ENCODE measurements at regions not wholly inside any gene's neighbourhood (a gene's known extent, or its start where the extent isn't known, plus 50 kb on each side); places are given as distances from the start of the nearest gene placed in this dataset.

DNA sequence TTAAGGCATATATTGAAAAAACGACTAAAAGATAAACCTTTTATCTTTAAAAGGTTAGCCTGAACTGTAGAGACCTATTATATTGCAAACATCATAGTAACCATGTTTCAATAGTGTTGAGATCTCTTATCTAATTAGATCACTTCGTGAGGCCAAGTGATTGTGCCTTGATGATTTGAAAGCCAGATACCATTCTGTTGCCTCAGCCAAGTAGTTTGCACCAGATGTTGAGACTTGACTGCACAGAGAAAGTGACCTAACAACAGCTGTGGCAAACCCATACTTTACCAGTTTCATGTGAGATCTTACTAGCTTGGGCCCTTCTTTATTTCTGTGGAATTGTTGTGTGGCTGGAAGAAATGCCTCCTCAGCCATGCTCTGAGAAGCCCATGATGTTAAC, 717.3 kb downstream of the KCNJ2 start:
- TF ChIP-seq, protein P1, sequence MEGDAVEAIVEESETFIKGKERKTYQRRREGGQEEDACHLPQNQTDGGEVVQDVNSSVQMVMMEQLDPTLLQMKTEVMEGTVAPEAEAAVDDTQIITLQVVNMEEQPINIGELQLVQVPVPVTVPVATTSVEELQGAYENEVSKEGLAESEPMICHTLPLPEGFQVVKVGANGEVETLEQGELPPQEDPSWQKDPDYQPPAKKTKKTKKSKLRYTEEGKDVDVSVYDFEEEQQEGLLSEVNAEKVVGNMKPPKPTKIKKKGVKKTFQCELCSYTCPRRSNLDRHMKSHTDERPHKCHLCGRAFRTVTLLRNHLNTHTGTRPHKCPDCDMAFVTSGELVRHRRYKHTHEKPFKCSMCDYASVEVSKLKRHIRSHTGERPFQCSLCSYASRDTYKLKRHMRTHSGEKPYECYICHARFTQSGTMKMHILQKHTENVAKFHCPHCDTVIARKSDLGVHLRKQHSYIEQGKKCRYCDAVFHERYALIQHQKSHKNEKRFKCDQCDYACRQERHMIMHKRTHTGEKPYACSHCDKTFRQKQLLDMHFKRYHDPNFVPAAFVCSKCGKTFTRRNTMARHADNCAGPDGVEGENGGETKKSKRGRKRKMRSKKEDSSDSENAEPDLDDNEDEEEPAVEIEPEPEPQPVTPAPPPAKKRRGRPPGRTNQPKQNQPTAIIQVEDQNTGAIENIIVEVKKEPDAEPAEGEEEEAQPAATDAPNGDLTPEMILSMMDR (IDR thresholded peaks at IDR 0.05), result no peak
- no peak for TF ChIP-seq POLR2A (IDR thresholded peaks at IDR 0.05)
